ENCODE measurements at regions not wholly inside any gene's neighbourhood (a gene's known extent, or its start where the extent isn't known, plus 50 kb on each side); places are given as distances from the start of the nearest gene placed in this dataset.

GRCh38 chr2:226660124-226660523 lies 139.5 kb downstream of the IRS1 start:
- no peak for TF ChIP-seq CTCF (IDR thresholded peaks at IDR 0.05; ENCODE audit: low read depth, low read length)
- Histone ChIP-seq H3K27ac (no peak overlapping the region), H3K4me1 (ENCODE audit: low read depth) (peaks cover 14% of the 10 kb centered on the region), H3K9me3 (ENCODE audit: low read depth) (no peaks in the 10 kb centered on the region), H3K4me3 (no peak overlapping the region), H3K36me3 (no peaks in the 10 kb centered on the region), H3K27me3 (no peaks in the 10 kb centered on the region)
- DNase-seq (ENCODE audit: low read depth in 1 of 2, low spot score in 1 of 2) = no peak

- DNase-seq (ENCODE audit: low read depth in 1 of 2, low spot score in 1 of 2) = no peak
- H3K36me3 ChIP-seq = no peaks in the 10 kb centered on the region
- H3K4me1 ChIP-seq (ENCODE audit: low read depth) = peaks cover 14% of the 10 kb centered on the region
- no peaks in the 10 kb centered on the region for H3K27me3 ChIP-seq
- H3K27ac ChIP-seq = no peak overlapping the region
- no peaks in the 10 kb centered on the region for H3K9me3 ChIP-seq (ENCODE audit: low read depth)
- no peak for TF ChIP-seq CTCF (IDR thresholded peaks at IDR 0.05; ENCODE audit: low read depth, low read length)
- H3K4me3 ChIP-seq = no peak overlapping the region
Observed at GRCh38 chr2:226659410-226659809, 140.2 kb downstream of the IRS1 start.

- H3K27ac ChIP-seq = no peak overlapping the region
- H3K36me3 ChIP-seq = no peaks in the 10 kb centered on the region
- no peak overlapping the region for H3K4me3 ChIP-seq
- H3K27me3 ChIP-seq = no peaks in the 10 kb centered on the region
- H3K9me3 ChIP-seq (ENCODE audit: low read depth) = no peaks in the 10 kb centered on the region
- TF ChIP-seq CTCF (IDR thresholded peaks at IDR 0.05; ENCODE audit: low read depth, low read length) = no peak
- H3K4me1 ChIP-seq (ENCODE audit: low read depth) = peaks cover 14% of the 10 kb centered on the region
- DNase-seq (ENCODE audit: low read depth in 1 of 2, low spot score in 1 of 2) = no peak
Observed at GRCh38 chr2:226658555-226658954, 141.1 kb downstream of the IRS1 start.

- Histone ChIP-seq H3K36me3 (no peaks in the 10 kb centered on the region), H3K27ac (no peak overlapping the region), H3K4me3 (no peak overlapping the region), H3K27me3 (no peaks in the 10 kb centered on the region), H3K4me1 (ENCODE audit: low read depth) (peaks cover 20% of the 10 kb centered on the region), H3K9me3 (ENCODE audit: low read depth) (no peaks in the 10 kb centered on the region)
- no peak for TF ChIP-seq CTCF (IDR thresholded peaks at IDR 0.05; ENCODE audit: low read depth, low read length)
- DNase-seq (ENCODE audit: low read depth in 1 of 2, low spot score in 1 of 2) = no peak
Observed at GRCh38 chr2:226657340-226658053, 142.1 kb downstream of the IRS1 start.

- no peak overlapping the region for H3K4me3 ChIP-seq
- no peaks in the 10 kb centered on the region for H3K36me3 ChIP-seq
- no peaks in the 10 kb centered on the region for H3K9me3 ChIP-seq (ENCODE audit: low read depth)
- DNase-seq (ENCODE audit: low read depth in 1 of 2, low spot score in 1 of 2) = no peak
- no peaks in the 10 kb centered on the region for H3K27me3 ChIP-seq
- no peak for TF ChIP-seq CTCF (IDR thresholded peaks at IDR 0.05; ENCODE audit: low read depth, low read length)
- H3K4me1 ChIP-seq (ENCODE audit: low read depth) = peaks cover 20% of the 10 kb centered on the region
- H3K27ac ChIP-seq = no peak overlapping the region
Observed at GRCh38 chr2:226656367-226656766, 143.3 kb downstream of the IRS1 start.

All from cardiac muscle cell (in vitro differentiated cells and primary cell).